GM18867 (cell line): ENCODE measurements at regions not wholly inside any gene's neighbourhood (a gene's known extent, or its start where the extent isn't known, plus 50 kb on each side); places are given as distances from the start of the nearest gene placed in this dataset.

ENCODE experiments used
- ATAC-seq: cut with Tn5 transposase; IDR thresholded peaks from one replicate; pipeline ENCODE4 v1.9.1; 2021; ENCODE audit warnings: mild to moderate bottlenecking, moderate library complexity; ENCODE audit not compliant: unreplicated experiment

GRCh38 chr11:90913131-90913668 is 690.4 kb upstream of the CHORDC1 start:
- no peak for ATAC-seq

- no peak for ATAC-seq
These were observed 689.8 kb upstream of the CHORDC1 start for GRCh38 chr11:90912631-90913030.

DNA sequence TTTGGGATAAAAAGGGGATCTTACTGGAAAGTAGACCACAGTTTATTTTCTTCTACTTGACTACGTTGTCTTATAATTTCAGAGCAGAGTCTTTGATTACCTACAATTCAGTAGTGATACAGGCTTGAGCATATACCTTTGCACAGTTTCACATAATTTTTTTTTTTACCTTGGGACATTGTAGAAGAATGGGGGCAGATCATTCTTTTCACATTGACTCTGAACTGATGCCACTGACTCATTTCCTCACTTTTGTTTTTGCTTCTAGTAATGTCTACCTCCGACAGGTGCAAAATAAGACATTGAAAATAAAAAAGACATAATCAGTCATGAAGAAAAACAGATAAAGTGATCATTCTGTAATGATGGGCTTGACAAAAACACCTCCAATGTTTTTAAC is 688.3 kb upstream of the CHORDC1 start:
- ATAC-seq, result no peak

- ATAC-seq, result no peak
These were observed 685.2 kb upstream of the CHORDC1 start for GRCh38 chr11:90908074-90908473.

DNA sequence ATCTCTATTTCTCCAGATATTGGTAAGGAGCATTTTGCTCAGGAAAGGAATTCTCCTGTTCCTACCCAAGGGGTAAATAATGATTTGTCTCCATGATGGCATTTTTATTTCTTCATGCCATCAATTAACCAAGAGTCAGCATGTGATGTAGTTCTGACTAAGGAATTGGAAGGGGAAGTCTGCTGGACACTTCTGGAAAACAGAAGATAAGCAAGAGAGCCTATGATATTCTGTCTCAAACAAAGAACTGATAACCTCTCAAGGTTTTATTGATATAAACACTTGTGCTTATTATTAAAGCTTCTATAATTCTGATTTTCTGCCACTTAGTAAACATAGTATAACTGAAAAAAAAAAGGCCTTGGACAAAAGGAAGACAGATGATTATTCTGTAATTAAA is 673.0 kb upstream of the CHORDC1 start:
- no peak for ATAC-seq

DNA sequence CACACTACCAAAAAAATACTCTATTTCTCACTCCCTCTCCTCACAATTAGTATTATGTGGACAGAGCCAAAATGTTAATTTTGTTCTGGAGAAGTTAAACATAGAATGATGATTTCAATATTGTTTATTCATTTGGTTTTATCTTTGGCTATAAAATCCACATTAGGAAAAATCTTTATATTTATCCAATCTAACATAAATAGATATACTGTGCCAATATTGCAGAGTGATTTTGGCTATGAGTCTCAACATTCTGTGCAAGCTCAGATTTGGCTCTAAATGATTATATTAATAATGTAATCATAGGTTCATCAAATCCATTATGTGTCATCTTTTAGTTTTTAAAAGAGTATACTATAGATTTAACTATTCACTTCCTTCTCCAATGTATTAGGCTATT is 667.5 kb upstream of the CHORDC1 start:
- no peak for ATAC-seq

- ATAC-seq, result no peak
These were observed 661.3 kb upstream of the CHORDC1 start for GRCh38 chr11:90884181-90884580.

GRCh38 chr11:90874986-90875385 is 652.1 kb upstream of the CHORDC1 start:
- no peak for ATAC-seq

GRCh38 chr11:90874281-90874680 is 651.4 kb upstream of the CHORDC1 start:
- no peak for ATAC-seq

DNA sequence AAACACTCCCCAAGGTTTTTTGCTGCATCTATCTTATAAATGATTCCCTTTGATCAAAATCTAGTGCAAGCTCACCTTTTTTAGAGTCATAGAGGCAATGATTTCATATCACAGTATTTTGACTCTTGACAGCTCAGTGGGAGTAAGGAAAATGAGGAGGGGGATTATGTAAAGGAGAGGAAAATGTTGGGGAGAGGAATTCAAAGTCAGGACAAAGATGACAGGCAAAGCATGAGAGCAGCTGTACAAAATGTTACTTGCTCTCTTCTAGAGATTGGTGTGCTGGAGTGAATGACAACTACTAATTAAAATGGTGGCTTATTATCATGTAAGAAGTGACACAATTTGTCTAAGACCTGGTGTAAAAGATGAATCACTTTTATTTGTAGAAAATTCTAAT is 644.6 kb upstream of the CHORDC1 start:
- ATAC-seq, result no peak

- ATAC-seq, result no peak
These were observed 633.9 kb upstream of the CHORDC1 start for GRCh38 chr11:90856790-90857189.

DNA sequence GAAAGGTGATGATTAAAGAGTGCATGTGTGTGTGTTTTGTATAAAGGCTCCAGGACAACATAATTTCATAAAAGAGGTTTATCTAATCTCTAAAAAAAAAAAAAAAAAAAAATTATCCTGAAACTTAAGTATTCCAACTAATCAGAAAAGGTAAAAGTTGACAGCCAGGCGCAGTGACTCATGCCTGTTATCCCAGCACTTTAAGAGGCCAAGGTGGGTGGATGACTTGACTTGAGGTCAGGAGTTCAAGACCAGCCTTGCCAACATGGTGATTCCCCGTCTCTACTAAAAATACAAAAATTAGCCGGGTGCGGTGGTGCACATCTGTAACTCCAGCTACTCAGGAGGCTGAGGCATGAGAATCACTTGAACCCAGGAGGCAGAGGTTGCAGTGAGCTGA is 632.7 kb upstream of the CHORDC1 start:
- ATAC-seq, result no peak

DNA sequence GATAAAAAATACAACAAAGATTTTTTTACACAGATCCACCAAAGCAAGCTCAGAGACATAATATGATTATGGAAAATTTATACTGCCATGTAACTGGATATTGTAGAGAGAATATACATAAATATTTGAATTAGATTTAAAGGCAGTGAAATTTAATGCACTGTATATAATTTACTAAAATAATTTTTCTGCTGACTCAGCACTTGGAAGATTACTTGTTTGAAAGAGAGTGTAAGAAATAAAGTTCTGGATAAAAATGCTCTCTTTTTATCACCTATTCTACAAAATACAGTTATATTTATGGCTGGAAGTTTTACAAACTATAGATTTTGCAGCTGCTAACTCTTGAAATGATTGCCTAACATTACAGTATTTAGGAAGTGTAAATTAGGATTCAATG is 628.3 kb upstream of the CHORDC1 start:
- ATAC-seq, result no peak

- ATAC-seq, result peak; percentile 80
These were observed 626.5 kb upstream of the CHORDC1 start for GRCh38 chr11:90849312-90849711.

GRCh38 chr11:90847268-90847886 is 624.5 kb upstream of the CHORDC1 start:
- no peak for ATAC-seq

- no peak for ATAC-seq
These were observed 623.8 kb upstream of the CHORDC1 start for GRCh38 chr11:90846628-90847027.

GRCh38 chr11:90845799-90846198 is 623.0 kb upstream of the CHORDC1 start:
- ATAC-seq, result no peak

DNA sequence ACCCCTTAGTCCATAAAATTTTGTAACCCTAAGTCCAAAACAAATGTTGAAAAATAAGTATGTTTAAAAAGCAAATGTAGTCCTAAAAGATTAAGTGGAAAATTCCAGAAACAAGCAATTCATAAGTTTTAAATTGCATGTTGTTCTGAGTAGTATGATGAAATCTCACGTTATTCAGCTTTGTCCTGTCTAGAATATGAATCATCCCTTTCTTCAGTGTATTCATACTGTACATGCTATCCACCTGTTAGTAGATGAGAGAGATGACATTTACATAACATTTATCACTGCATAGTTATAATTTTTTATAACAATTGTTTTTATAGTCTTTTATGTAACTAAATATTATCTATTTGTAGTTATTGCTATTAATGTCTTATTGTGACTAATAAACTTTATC is 622.3 kb upstream of the CHORDC1 start:
- no peak for ATAC-seq

- ATAC-seq, result no peak
These were observed 621.2 kb upstream of the CHORDC1 start for GRCh38 chr11:90844041-90844440.

DNA sequence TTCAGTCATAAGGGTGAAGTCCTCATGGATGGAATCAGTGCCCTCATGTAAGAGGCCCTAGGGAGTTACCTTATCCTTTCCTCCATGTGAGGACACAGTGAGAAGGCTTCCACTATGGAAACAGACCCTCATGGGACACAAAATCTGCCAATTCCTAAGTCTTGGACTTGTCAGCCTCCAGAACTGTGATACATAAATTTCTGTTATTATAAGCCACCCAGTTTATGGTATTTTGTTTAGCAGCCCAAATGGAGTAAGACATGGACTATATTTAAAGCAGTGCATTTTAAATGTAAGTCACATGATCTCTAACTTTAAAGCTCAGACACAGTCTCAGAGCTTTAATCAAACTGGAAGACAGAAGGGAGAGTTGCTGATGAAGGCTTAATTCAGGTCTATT is 619.8 kb upstream of the CHORDC1 start:
- ATAC-seq, result no peak

DNA sequence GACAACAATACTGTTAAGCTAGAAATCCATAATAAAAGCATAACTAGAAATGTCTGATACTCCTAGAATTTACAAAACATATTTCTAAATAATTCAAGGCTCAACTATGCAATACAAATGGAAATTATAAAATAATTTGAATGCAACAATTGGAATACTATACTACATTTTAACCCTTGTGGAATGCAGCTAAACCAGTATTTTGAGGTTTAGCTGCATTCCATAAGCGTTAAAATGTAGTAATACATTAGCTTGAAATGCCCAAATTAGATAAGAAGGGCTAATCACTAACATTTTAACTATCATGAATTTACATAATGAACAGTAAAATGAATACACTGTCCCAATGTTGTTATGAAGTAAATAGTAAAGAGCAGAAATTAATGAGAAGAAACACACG is 617.2 kb upstream of the CHORDC1 start:
- ATAC-seq, result no peak

- no peak for ATAC-seq
These were observed 613.2 kb upstream of the CHORDC1 start for GRCh38 chr11:90836031-90836430.

GRCh38 chr11:90823446-90823845 is 600.6 kb upstream of the CHORDC1 start:
- ATAC-seq, result no peak
